HG03520 (cell line): ENCODE measurements at regions not wholly inside any gene's neighbourhood (a gene's known extent, or its start where the extent isn't known, plus 50 kb on each side); places are given as distances from the start of the nearest gene placed in this dataset.

Source experiments
- ATAC-seq: cut with Tn5 transposase; IDR thresholded peaks from one replicate; pipeline ENCODE4 v1.9.1; 2021; ENCODE audit warnings: mild to moderate bottlenecking, moderate library complexity; ENCODE audit not compliant: unreplicated experiment

GRCh38 chr1:90210633-90211491 is 216.0 kb downstream of the ZNF326 start:
- no peak for ATAC-seq

DNA sequence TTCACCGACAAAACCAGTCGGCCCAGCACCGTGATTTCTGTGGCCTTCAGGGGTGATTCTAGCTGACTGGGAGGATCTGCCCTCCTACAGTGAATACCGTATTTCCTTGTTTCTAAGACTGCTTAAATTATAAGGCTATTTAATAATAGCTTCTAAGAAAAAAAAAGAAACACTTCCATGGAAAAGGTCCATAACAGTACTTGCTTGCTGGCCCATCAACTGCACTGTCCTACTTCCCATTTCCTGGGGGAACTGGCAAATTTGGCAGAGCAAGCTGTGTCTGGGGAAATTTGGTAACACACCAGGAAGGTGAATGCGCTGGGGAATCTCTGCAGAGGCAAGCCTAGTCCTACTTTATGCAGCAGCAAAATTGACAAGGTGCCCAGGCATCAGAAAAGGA is 214.0 kb downstream of the ZNF326 start:
- no peak for ATAC-seq

- ATAC-seq, result no peak
These were observed 211.3 kb downstream of the ZNF326 start for GRCh38 chr1:90206260-90206659.

- no peak for ATAC-seq
These were observed 209.9 kb downstream of the ZNF326 start for GRCh38 chr1:90204780-90205179.

DNA sequence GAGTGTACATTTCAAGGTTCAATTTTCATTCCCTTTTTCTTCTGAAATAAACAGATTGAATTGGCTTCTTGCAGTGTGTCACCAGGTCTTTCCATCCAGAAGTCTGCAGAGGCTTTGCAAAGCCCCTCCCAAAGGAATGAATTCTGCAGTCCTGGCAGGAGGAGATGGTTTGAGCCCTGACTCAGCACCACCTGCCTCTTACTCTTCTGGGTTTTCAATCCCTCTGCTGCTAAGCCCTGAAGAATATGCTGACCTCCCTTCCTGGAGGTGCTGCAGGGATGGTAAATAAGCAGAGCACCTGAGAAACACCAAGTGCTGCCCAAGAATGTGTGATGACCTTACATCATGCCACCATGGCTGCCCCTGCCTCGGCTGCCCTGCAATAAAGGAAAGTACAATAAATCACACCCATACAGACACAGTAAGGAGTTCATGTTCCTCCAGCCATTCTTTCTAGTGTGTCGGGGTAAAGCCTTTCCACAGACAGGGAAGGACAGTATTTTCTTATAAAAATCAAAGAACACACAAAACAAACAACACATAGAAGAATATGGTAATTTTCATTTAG is 209.2 kb downstream of the ZNF326 start:
- ATAC-seq, result no peak

GRCh38 chr1:90201467-90202358 is 206.8 kb downstream of the ZNF326 start:
- no peak for ATAC-seq

DNA sequence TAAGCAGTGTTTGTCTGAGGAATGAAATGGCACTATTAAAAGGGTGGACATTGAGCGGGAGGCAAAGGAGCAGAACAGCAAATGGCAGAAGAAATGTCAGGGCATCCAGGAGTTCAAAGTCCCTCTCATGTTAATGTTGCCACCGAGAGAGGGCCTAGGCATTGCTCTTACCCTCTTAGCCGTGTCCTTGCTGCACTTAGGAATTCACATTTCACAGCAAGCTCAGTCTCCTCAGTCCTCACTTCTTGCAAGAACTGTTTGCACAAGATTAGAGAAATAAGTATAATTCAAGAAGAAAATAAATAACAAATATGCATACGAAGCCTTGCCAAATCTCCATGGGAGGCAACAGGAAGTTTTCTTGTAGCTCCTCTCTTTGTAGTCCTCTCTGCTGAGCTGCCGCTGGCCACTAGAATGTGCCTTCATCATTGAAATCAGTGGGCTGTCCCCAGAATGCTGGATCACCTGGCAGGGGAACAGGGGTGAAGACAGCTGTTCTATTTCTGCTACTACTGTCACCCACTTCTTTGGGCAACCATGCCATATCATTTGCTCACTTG is 205.8 kb downstream of the ZNF326 start:
- no peak for ATAC-seq

GRCh38 chr1:90198616-90199332 is 203.9 kb downstream of the ZNF326 start:
- no peak for ATAC-seq

- ATAC-seq, result no peak
These were observed 198.2 kb downstream of the ZNF326 start for GRCh38 chr1:90193116-90193515.

- ATAC-seq, result no peak
These were observed 197.5 kb downstream of the ZNF326 start for GRCh38 chr1:90192408-90192807.

GRCh38 chr1:90190523-90190922 is 195.6 kb downstream of the ZNF326 start:
- no peak for ATAC-seq

- ATAC-seq, result no peak
These were observed 195.0 kb downstream of the ZNF326 start for GRCh38 chr1:90189889-90190288.

DNA sequence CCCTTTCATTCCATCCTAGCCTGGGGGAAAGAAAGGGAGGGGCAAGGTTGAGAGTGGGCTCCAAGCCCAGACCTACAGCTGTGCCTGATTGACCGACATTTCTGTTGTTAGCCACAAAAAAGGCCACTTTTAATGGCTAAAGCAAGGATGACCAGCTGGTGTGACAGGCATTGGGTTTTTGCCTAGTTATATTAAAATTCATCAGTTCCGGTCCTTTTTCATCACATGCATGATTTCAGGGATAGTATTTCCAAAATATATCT is 192.3 kb downstream of the ZNF326 start:
- ATAC-seq, result no peak

- no peak for ATAC-seq
These were observed 191.8 kb downstream of the ZNF326 start for GRCh38 chr1:90186506-90187322.

DNA sequence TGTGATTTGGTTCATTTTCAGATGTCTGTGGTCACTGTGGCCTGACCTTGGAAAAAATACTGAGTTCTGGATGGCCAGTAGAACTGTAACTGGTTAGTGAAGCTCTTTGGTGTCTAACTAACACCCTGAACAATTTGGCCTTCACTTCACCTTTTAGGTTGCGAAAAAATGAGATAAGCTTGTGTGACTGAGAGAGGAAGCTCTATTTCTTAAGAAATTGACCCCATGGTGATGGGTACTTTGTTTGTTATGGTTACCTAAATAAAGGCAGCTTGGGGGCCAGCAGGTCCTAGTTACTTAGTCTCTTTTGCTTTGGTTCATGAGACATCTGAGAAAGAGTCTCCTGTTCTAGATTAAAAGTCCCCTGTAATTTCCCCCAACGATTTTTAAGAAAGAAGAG is 181.6 kb downstream of the ZNF326 start:
- ATAC-seq, result no peak

DNA sequence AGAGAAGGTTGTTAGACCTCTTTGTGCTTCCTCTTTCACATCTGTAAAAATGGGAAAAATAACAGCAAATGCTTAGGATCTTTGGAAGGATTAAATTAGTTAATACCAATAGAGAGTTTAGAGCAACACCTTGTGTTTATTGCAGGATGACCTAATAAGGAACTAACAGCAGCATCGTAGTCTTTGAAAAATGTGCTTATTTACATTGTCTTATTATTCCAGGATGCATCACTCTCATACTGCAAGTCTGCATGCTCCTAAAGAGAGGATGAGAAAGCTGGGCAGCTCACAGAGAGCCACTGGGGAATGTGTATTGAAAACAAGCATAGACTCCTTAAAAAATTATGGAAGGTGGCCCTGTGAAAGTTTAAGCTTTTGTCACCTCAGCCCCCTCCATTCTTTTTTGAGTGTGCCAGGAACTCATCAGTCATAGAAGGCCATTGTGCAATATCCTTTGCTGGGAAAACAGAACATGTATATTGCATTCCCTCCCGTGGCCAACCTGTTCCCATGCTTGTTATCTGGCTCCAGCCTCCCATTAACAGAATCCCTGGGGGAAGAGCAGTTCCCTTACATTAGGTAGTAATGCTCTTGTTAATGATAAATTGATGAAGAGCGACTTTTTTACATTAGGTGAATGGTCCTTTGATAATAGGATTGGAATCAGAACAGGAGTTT is 180.7 kb downstream of the ZNF326 start:
- no peak for ATAC-seq

- no peak for ATAC-seq
These were observed 179.3 kb downstream of the ZNF326 start for GRCh38 chr1:90174246-90174645.

GRCh38 chr1:90162216-90162615 is 167.3 kb downstream of the ZNF326 start:
- ATAC-seq, result no peak

- no peak for ATAC-seq
These were observed 166.7 kb downstream of the ZNF326 start for GRCh38 chr1:90161625-90162024.
